NT2/D1 (cell line): ENCODE measurements at regions not wholly inside any gene's neighbourhood (a gene's known extent, or its start where the extent isn't known, plus 50 kb on each side); places are given as distances from the start of the nearest gene placed in this dataset.

ENCODE experiments used
- DNase-seq: peaks from one replicate; pipeline ENCODE4 v3.0.0-alpha.2; 2011; ENCODE audit warnings: low read depth, low spot score
- H3K27me3 ChIP-seq: 2 replicates; pipeline ENCODE4 v1.6.0; 2011; ENCODE audit warnings: mild to moderate bottlenecking; ENCODE audit not compliant: insufficient read length, insufficient read depth
- H3K36me3 ChIP-seq: 2 replicates; pipeline ENCODE4 v1.6.1; 2011; ENCODE audit warnings: mild to moderate bottlenecking, low read length, mixed read lengths; ENCODE audit not compliant: insufficient read depth, insufficient read length
- H3K4me1 ChIP-seq: 2 replicates; pipeline ENCODE4 v1.5.1; 2011; ENCODE audit not compliant: insufficient read depth, insufficient read length
- H3K4me3 ChIP-seq: 2 replicates; pipeline ENCODE4 v1.5.1; 2011; ENCODE audit warnings: low read depth; ENCODE audit not compliant: insufficient read length
- H3K9ac ChIP-seq: 2 replicates; pipeline ENCODE4 v1.6.0; 2011; ENCODE audit warnings: low read depth; ENCODE audit not compliant: insufficient read length
- H3K9me3 ChIP-seq: 2 replicates; pipeline ENCODE4 v1.5.1; 2011; ENCODE audit warnings: mild to moderate bottlenecking, low read length; ENCODE audit not compliant: insufficient read depth
- SUZ12 ChIP-seq: IDR thresholded peaks from 2 replicates; pipeline ENCODE4 v1.6.1; 2011; ENCODE audit not compliant: insufficient read length, insufficient read depth; ENCODE audit errors: extremely low read depth
- YY1 ChIP-seq: IDR thresholded peaks from 2 replicates; pipeline ENCODE4 v1.6.1; 2011; ENCODE audit not compliant: insufficient read length, insufficient read depth
- ZNF274 ChIP-seq: IDR thresholded peaks from 2 replicates; pipeline ENCODE4 v1.6.1; 2011; ENCODE audit warnings: mild to moderate bottlenecking, low read depth, low read length

DNA sequence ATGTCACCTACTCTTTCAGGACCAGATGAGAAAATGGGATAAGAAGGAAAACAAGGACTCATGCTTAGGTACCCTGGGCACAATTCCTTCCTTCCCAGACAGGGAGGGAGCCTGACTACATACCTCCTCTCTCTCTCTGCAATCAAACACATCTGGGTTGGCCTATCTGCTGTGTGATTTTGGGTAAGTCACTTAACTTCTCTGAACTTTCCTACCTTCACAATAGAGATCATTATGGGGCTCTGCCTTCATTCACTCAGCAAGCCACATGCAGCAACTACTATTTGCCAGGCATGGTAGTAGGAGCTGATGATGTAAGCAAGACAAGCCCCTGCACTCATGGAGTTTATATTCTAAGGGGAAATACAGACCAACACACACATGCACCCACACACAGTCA, 251.2 kb downstream of the SHQ1 start:
- no peaks in the 10 kb centered on the region for H3K9me3 ChIP-seq
- H3K36me3 ChIP-seq = no peaks in the 10 kb centered on the region
- no peak for DNase-seq
- TF ChIP-seq YY1 = no peak
- TF ChIP-seq ZNF274 = no peak
- no peak for TF ChIP-seq SUZ12
- peaks cover 24% of the 10 kb centered on the region for H3K4me1 ChIP-seq
- no peak overlapping the region for H3K4me3 ChIP-seq
- H3K27me3 ChIP-seq = peaks cover 7% of the 10 kb centered on the region
- no peak overlapping the region for H3K9ac ChIP-seq

DNA sequence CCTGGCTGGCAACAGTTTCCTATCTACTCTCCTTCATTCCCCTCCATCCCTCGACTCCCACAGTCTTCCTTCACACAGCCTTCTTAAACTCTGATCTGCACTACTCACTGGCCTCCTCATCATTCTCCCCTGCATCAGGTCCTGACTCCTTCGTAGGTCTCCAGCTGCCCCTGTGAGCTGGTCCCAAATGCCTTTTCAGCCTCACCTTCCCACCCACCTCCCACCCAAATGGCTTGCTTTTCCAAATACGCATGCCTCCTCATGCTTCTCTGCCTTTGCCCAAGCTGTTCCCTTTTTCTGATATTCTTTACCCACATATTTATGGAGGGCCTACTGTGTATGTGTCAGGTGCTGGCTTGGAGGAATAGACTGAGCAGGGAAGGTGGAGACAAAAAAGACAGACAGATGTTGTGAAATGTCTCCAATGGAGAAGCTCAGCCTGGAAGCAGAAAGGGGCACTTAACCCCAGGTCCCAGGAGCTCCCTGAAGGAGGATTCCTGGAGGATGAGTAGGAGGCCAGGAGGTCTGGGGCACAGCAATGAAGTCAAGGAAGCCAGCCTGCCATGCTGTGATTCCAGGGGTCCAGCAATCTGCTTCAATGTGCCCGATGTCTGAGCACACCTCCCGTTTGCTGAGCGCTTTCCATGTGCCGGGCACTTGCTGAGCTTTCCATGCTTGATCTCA, 252.2 kb downstream of the SHQ1 start:
- DNase-seq = no peak
- no peaks in the 10 kb centered on the region for H3K9me3 ChIP-seq
- peaks cover 25% of the 10 kb centered on the region for H3K4me1 ChIP-seq

DNA sequence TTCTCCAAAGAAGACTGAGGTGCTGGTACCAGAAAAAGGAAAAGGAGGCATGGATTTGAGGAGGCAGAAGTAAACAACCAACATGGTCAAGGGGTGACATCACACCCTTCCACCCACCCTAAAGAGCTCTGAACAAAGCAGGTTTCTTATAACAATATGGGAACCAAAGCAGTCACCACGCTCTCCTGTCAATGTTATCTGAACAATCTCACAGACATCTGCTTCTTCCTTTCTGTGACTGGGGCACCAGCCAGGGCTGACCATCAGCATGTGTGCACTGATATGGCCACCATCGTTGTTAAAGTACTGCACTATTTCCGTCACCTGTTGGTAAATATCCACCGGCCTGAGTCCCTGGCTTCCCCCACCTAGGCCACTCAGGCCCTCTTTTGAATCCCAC, 252.9 kb downstream of the SHQ1 start:
- peaks cover 25% of the 10 kb centered on the region for H3K4me1 ChIP-seq
- H3K36me3 ChIP-seq = no peaks in the 10 kb centered on the region
- H3K9me3 ChIP-seq = no peaks in the 10 kb centered on the region
- DNase-seq = no peak
- H3K27me3 ChIP-seq = peaks cover 7% of the 10 kb centered on the region
- no peak overlapping the region for H3K9ac ChIP-seq
- no peak for TF ChIP-seq YY1
- no peak for TF ChIP-seq ZNF274
- TF ChIP-seq SUZ12 = no peak
- no peak overlapping the region for H3K4me3 ChIP-seq

More for the DNA sequence above, 252.2 kb downstream of the SHQ1 start:
- H3K4me3 ChIP-seq = no peak overlapping the region
- H3K9ac ChIP-seq = no peak overlapping the region
- no peaks in the 10 kb centered on the region for H3K36me3 ChIP-seq
- peaks cover 7% of the 10 kb centered on the region for H3K27me3 ChIP-seq
- TF ChIP-seq ZNF274 = no peak

- no peaks in the 10 kb centered on the region for H3K9me3 ChIP-seq
- no peaks in the 10 kb centered on the region for H3K36me3 ChIP-seq
- H3K4me3 ChIP-seq = no peak overlapping the region
- peaks cover 25% of the 10 kb centered on the region for H3K4me1 ChIP-seq
- TF ChIP-seq YY1 (no peak), SUZ12 (no peak), ZNF274 (no peak)
- no peak for DNase-seq
- H3K9ac ChIP-seq = no peak overlapping the region
- peaks cover 9% of the 10 kb centered on the region for H3K27me3 ChIP-seq
Observed at GRCh38 chr3:72594615-72595215, 253.5 kb downstream of the SHQ1 start.

DNA sequence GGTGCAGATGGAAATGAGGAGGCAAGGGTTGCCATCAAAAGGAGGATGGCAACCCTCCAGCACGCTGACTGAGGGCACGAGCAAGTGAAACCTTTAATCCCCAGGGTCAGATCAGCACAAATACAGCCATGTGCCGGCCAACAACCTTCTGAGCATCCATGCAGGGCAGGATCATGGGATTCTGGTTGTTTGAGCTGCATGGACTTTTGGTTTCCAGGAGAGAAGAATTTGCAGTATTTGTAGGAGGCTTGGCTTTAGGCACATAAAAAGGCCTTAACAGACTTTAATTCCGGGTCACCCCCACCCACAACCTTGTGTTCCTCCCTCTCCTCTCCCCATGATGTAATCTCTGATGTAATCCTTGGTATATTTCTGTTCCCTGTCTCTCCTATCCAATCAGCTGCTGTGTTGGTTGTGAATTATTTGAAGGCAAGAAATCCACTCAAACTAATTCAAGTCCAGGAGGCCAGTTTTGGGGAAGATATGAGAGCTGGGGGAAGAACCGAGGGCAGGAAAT, 254.3 kb downstream of the SHQ1 start:
- no peak overlapping the region for H3K9ac ChIP-seq
- TF ChIP-seq YY1 (no peak), SUZ12 (no peak), ZNF274 (no peak)
- DNase-seq = no peak
- H3K27me3 ChIP-seq = peaks cover 17% of the 10 kb centered on the region
- peaks cover 19% of the 10 kb centered on the region for H3K4me1 ChIP-seq
- no peaks in the 10 kb centered on the region for H3K9me3 ChIP-seq
- no peak overlapping the region for H3K4me3 ChIP-seq
- no peaks in the 10 kb centered on the region for H3K36me3 ChIP-seq

GRCh38 chr3:72591522-72592421, 256.5 kb downstream of the SHQ1 start:
- no peak overlapping the region for H3K4me3 ChIP-seq
- H3K9me3 ChIP-seq = no peaks in the 10 kb centered on the region
- peak overlapping the region; percentile 18 for H3K9ac ChIP-seq
- no peak for TF ChIP-seq SUZ12
- no peak for TF ChIP-seq ZNF274
- no peak for TF ChIP-seq YY1
- peak; percentile 74 for DNase-seq
- no peaks in the 10 kb centered on the region for H3K36me3 ChIP-seq
- H3K4me1 ChIP-seq = peaks cover 12% of the 10 kb centered on the region
- peaks cover 31% of the 10 kb centered on the region for H3K27me3 ChIP-seq
